Activated CD4-positive, alpha-beta T cell treated with anti-CD3 and anti-CD28 coated beads, Interleukin-2, Interleukin-4, amounts not matched to agents 100 ng/mL and 50 ng/mL, durations not matched to agents 16 hours and 8 hours (primary cell): ENCODE measurements at regions not wholly inside any gene's neighbourhood (a gene's known extent, or its start where the extent isn't known, plus 50 kb on each side); places are given as distances from the start of the nearest gene placed in this dataset.

ENCODE experiments used
- DNase-seq: peaks from one replicate; pipeline ENCODE4 v3.0.0-alpha.2; 2020; ENCODE audit warnings: low spot score

DNA sequence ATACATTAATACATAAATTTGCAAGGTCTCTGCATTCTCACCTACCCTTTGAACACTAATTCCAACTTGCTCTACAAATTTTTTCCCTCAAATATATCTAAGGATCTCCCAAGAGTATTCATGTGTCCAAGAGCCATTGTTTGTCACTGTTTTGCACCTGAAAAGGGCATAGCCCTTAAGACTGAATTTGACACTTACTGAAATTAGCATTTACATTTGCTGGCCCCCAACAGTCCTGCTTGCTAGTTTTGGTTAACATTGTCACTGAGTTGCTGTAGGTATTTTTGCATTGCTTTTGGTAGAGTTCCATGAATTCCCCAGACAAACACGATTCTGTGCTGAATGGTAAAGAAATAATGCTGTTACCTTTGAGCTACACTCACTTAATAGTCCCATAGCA lies 57.3 kb downstream of the KCNA4 start:
- DNase-seq = no peak

DNA sequence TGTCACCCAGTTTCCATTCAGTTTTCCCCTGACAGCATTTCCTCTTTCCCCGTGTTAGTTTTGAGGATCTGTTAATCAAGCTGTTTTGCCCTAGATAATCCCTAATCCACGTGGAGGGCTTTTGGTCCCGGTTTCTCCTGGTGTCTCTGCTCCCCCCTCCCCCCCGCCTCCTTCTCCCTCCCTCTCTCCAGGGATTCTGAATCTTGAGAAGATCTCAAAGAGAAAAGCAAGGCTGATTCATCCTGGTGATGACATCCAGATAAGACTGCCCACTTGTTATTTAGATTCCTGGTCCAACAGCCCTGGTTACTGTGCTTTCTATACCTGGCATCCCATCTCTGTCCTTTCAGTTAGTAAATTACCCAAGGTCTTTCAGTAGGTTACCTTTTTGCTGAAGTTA lies 59.4 kb downstream of the KCNA4 start:
- no peak for DNase-seq

DNA sequence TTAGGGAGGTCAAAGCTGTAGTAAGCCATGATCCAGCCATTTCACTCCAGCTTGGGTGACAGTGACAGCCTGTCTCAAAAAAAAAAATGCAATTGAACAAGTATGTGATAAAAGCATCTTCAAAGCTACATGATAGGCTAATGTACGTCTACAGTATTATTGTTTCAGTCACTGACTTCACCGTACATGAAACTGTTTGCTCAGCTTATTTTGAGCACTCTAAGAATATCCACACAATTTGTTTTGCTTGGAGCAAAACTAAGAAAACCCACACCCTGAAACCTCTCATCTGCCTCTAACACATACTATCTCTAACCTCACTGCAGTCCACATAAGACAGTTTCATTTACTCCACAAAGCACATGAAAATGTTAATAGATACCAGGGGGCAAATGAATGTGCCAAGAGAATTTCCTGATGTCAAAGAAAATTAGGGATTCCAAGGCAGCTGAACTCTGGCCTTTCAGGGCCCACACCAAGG lies 60.7 kb downstream of the KCNA4 start:
- no peak for DNase-seq

DNA sequence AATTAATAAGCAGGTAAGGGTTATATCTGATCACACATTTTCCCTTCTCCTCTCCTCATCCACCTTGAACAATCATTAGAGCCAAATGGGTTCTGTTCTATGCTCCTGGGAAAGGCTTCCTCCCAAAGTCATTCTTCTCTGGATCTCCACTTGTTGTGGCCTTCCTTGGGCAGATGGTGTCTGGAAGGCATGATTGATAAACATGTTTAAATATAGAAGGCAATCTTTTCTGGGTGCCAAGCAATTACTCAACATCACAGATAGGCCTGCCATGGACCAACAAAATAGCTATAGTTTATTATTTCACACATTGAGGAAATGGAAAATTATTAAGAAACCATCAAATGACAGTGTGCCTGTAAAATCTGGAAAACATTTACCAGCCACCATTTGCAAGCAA lies 73.5 kb downstream of the KCNA4 start:
- DNase-seq = no peak

DNA sequence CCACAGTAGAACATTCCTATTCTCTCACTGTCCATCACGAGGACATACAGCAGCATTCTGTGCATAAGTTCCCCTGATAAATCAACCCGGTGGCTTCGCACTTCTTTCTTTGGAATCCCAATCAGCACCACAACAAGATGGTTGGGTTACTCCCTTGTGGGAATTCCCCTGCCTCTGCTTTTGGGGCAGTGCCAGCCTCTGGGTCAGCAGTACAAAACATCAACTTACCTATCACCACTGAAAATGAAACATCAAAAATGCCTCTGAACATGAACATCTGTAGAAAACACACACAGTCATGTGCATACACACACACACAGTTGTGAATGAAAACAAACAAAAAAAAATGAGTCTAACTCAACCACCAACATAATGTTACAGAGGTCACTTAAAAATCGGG lies 79.3 kb downstream of the KCNA4 start:
- DNase-seq = no peak

DNA sequence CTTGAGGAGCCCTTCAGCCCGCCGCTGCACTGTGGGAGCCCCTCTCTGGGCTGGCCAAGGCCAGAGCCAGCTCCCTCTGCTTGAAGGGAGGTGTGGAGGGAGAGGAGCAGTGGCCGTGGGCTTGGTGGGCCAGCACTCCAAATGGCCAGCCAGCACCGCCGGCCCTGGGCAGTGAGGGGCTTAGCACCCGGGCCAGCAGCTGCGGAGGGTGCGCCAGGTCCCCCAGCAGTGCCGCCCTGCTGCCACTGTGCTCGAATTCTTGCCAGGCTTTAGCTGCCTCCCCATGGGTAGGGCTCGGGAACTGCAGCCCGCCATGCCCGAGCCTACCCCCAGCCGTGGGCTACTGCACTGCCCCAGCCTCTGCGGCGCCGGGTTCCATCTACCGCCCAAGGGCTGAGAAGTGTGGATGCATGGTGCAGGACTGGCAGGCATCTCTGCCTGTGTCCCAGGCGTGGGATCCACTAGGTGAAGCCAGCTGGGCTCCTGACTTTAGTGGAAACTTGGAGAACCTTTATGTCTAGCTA lies 82.7 kb downstream of the KCNA4 start:
- no peak for DNase-seq

DNA sequence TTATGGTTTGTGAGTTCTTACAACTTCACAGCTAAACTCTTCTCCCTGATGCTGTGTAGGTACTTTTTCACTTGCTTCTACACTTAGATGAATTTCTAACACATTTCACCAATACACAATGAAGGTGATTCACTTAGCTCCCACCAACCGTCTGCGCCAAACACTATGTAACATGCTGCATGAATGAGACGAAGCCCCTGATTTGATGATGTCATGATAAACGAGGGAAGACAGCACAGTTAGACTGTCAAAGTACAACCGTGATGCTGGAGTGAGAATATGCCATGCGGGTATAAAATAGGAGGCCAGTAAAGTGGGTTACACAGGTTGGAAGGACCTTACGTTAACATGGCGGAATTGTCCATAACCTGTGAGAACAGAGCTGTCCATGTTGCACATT lies 100.8 kb downstream of the KCNA4 start:
- DNase-seq = no peak

DNA sequence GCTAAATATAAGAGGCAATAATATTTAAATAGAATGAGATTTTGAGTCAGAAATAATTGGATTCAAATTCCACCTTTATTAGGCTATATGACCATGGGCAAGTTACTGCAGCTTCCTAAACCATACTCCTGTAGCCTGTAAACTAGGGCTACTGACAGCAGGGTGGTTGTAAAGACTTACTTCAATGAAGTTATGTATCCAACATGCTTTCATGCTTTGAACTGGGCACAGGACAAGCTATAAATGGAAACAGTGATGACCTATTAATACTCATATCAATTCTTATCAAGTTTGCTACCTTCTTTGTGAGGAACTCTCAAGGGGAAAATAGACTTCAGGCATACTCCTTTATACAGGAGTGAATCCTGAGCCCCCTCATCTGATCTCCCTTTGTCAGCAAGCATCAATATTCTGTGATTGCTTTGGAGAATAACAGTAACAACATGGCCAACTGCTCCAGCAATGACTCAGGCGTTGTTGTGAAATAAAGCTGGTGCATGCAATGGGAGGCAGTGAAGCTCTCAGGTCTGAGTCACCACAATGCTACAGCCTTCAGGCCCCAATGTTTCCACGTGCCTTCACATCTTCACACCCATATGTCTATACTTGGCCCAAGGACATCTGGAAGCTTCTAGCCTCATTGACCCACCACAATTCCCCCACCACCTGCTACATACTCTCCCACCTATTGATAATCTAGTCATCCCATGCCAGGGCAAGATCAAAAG lies 102.5 kb downstream of the KCNA4 start:
- no peak for DNase-seq

DNA sequence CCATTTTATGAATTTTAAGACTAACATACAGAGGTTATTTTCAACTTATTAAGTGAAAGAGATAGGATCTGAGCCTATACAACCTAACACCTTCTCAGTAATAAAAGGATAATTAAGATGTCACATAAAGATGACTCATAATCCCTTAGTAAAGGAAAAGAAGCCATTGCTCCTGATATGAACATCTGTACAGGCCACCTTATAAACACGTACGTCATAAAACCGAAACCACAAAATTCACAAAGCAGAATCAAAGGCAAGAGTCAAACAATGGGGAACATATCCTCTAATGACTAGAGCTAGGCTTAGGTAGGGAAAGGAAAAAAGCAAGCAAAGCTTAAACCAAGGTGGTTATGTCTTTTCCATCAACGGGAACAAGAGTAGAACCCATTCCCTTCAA lies 103.5 kb downstream of the KCNA4 start:
- DNase-seq = no peak

DNA sequence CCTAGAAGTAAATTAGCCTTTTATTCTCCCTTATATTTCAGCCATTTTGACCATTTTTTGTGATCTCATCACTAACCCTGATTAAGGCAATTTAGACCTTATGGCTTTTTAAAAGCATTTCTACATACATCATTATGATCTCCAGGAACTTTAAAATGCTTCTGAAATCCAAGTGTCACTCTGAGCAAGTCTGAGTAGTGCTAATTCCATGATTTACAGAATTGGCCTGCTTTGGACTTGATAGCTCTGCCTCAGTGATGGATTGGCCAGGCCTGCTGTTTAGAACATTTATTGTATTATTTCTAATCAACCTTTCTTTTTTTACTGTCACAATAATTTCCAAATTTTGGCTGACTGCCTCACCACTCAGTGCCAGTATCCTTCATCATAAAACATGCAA lies 116.4 kb downstream of the KCNA4 start:
- DNase-seq = no peak

DNA sequence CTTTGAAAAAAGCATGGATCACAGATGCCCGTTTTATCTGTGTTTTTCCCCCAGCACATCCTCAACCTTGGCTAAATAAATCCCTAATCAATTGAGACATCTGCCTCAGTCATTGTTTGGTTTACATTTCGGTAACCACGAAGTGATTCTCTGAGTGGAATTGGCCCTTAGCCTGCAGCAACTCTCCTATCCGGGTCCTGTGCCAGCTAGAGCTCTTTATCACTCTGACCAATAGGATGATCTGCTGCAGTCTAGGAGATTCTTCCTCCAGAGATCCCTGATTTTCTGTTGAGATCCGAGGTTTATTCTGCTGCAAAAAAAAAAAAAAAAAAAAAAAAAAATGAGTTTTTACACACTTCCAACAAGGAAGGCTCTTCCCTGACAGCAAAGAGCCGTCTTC lies 137.3 kb downstream of the KCNA4 start:
- no peak for DNase-seq

DNA sequence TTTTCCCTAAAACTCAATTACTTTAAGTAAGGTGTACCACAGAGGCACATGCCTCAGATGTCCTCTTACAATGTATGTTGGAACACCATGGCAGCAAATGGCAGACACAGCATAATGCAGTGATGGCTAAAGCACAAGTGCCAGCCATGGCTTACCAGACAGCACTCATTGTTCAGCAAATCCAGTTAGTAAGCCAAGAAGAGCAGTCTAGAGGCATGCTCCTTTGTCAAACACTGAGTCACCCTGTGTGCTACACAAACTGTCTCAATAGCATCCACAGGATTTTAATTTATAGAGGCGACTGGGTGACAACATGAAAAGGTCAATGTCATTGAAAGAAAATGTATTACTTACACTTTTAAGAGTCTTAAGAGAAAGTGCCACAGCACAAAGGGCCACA lies 140.6 kb downstream of the KCNA4 start:
- DNase-seq = no peak

DNA sequence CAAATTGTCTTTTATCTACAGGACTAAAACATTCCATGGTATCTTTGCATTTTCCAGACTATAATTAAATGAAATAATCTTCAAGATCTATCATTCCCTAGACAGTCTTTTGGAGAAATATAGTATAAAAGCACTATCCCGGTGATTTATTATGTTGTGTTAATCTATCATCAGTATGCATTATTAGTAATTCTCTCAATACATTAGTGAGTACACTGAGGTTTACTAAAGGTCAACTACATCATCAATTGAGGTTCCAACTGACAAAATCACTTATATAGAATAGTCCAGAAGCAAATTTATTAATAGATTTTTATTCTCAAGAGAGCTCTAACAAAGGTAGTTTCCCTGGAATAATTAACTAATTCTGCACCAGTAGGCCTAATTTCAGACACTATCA lies 169.6 kb downstream of the KCNA4 start:
- DNase-seq = no peak

DNA sequence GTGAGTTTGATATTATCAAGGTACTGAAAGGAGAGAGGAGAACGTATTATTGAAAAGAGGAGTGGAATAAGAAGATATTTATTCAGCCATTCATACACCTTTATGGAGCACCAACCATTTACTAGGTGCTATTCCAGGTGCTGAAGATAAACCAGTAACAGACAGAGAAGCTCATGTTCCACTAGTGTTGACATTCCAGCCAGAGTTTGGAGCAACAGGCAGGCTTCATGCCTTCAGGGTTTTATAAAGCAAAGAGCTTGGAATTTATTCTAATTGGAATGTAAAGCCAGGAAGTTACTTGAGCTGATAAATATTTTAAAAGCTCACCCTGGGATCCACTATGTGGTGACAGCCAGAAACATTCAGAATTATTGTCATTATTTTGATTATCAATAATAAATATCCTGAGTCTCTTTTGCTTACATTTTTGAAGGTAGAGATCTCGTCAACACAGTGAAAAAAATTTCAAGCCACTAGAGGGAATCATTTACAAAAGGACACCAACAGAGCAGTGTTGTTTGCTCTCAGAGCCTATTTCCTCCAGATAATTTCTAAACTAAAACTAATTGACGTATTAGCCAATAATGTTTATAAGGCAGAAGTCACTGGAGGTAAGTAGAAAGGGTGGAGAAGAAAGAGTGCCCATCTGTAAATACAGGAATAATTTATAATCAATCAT lies 172.0 kb downstream of the KCNA4 start:
- no peak for DNase-seq

DNA sequence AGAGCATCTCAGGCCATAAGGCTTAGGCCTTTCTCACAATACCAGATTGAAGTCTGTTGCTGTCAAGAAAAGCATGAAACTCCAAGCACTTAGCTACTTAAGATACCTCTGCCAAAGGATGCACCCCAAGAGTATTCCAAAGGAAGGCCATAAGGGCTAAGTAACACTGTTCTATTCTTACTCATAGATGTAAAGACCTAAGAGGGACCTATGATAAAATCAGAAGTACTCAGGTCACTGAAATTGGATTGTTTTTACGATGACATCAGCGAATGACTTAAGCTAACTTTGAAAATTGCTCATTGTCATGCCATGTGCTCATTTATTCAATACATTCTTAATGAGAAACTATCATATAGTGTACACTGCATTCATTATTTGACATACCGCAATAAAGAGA lies 172.8 kb downstream of the KCNA4 start:
- no peak for DNase-seq

DNA sequence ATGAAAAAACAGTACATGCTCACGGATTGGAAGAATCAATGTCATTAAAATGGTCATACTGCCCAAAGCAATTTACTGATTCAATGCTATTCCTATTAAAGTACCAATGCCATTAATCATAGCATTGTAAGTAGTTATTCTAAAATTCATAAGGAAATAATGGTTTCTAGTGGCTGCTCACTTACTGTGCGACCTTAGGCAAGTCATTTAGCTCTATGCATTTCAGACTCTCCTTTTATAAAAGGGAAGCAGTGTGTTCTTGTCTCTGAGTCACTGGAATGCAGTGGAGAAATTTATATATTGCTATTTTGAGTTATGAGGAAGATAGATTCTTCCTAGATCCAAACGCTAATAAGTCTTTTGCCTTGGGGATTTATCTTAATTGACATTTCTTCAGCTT lies 174.8 kb downstream of the KCNA4 start:
- no peak for DNase-seq

DNA sequence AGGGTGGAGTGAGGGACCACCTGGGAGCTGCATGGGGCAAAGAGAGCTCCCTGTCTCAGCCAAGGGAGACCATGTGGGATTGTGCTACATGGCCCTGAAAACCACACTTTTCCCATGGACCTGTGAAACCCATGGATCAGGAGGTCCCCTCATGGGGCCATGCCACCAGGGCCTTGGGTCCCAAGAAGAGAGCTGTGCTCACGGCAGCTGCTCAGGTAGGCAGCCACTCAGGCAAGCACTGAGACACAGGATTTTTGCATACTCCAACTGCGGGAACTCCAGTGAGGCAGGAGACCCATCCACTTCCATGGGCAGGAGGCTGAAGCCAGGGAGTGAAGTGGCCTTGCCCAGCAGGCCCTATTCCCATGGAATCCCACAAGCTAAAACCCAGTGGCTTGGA lies 190.0 kb downstream of the KCNA4 start:
- no peak for DNase-seq

DNA sequence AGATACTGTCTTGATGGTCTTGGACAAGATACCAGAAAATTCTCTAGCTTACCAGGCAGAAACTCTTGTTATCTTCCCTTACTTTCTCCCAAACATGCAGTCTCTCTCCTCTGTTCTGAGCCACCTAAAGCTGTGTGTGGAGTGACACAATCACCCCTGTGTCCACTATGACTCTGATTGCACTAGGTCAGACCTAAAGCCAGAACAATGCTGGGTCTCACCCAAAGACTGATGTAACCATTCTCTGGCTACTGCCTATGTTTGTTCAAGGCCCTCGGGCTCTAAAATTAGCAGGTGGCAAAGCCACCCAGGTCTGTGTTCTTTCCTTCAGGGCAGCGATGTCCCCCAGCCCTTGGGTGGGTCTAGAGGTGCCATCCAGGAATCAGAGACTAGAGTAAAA lies 200.5 kb downstream of the KCNA4 start:
- DNase-seq = no peak

DNA sequence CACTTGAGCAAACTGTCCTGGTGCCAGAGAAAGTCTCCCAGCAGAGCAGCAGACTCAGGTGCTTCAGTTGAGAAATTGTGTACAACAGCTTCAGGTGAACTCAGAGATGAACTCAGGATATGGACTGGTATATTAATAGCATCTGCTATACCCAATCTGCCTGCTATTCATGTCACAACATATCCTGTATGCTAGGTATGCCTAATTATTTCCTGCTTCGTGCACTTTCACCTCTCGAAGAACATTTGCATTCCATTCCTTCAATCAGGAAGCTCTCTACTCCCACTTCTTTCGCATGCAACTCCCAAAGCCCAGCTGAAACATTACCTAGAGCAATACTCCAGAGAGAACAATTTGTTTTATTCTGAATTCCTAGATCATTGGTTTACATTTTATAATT lies 207.7 kb downstream of the KCNA4 start:
- no peak for DNase-seq

DNA sequence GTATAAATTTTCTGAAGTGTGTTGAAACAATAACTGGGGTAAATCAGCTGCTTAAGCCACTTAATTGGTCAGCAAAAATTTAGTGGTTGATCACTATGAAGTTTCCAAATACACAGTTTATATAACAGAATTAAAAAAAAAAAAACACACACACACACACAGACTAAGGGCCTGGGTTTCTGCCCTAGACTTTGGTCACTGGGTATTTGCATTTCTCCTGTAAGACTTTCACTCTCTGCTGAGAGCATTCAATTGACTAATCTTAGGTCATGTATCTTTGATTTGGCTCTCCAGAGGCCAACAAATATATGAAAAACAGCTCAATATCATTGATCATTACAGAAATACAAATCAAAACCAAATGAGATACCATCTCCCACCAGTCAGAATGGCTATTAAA lies 214.3 kb downstream of the KCNA4 start:
- no peak for DNase-seq

DNA sequence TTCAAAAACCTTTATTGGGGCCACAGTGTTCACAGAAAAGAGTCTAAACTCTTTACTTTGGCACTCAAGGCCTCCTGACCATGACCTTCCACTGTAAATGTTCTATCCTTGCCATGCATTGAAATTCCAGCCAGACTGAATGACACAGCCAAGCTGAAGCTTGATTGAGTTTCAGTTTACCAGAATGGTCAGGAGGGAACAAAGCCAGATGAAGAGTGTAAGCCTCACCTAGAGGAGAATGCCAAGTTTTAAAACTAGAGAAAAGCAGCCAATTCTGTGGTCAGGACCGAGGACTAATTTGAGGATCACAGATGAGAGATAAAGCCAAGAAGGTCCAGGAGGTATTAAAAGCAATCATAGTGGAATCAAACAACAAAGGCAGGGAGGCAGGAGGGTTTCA lies 215.3 kb downstream of the KCNA4 start:
- no peak for DNase-seq

DNA sequence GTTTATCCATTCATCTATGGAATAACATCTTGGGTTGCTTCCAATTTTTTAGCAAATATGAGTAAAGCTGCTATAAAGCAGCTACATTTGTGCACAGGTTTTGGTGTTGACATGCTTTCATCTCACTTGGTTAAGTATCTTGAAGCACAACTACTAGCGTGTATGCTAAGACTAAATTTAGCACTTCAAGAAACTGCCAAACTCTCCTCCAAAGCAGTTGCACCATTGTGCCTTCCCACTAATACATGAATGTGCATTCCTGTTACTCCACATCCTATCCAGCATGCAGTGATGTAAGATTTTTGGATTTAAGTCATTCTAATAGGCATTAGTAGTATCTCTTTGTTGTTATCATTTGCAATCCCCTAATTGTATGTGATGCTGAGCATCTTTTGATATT lies 230.7 kb downstream of the KCNA4 start:
- no peak for DNase-seq

DNA sequence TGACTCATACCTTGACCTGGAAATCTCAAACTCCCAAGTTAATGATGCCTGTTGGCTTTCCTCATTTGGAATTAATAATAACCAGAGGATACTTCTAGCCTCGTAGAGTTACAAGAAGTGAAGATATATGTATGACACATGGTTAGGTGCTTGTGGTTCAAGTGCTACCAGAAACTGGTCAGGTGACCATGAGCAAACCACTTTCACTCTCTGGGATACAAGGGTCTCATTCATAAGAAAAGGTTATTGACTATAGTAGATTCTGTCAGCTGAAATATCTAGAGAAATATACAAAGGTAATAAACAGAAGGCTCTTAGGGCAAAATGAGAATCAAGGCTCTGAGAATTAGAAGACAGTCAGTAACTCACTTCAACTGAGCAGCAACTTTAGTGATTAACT lies 233.3 kb downstream of the KCNA4 start:
- no peak for DNase-seq

DNA sequence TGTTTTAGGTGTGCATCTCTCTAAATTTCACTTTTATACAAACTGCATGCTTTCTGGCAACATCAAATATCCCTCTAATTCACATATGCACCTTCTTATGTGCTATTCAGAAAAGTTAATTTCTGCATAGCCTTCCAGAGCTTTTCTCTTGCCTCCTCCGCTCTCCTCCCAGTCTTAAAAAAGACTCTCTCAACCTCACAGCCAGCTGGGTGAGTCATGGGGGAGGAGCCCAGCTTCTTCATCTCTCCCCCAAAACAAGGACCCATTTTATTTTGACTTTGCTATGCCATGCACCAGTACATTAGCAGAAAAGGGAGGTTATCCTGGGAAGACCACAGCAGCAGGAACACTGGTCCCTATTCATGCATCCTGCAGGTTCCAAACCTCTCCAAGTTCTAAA lies 234.4 kb downstream of the KCNA4 start:
- no peak for DNase-seq
